Activated CD4-positive, alpha-beta memory T cell treated with anti-CD3 and anti-CD28 coated beads, Interleukin-2, amount 10 ng/mL, durations not matched to agents 7 days and 5 days (primary cell): ENCODE measurements at regions not wholly inside any gene's neighbourhood (a gene's known extent, or its start where the extent isn't known, plus 50 kb on each side); places are given as distances from the start of the nearest gene placed in this dataset.
"Not testable (repeated sequence)": the region's sequence is repeated elsewhere in the genome, so short reads cannot be mapped to it uniquely, and the experiment has no call there.

Source experiments
- CTCF ChIA-PET: fragments of 350-600 bp; sonication (Branson Sonifier 250); formaldehyde crosslinking; loops from one replicate; lab custom pipeline; 2021; ENCODE audit warnings: antibody characterized with exemption, inconsistent platforms; lab: Charles Lee
- POLR2A ChIA-PET: fragments of 350-600 bp; sonication (Branson Sonifier 250); formaldehyde crosslinking; loops from one replicate; lab custom pipeline; 2021; ENCODE audit warnings: antibody characterized with exemption; lab: Charles Lee
- DNase-seq: peaks from one replicate; pipeline ENCODE4 v3.0.0-alpha.2; 2020
- H3K27ac Mint-ChIP-seq: one replicate; pipeline ENCODE4 v1.8.0; 2021; ENCODE audit warnings: mild to moderate bottlenecking, mixed read lengths
- H3K27me3 Mint-ChIP-seq: one replicate; pipeline ENCODE4 v1.8.0; 2021; ENCODE audit warnings: mixed read lengths
- H3K36me3 Mint-ChIP-seq: one replicate; pipeline ENCODE4 v1.8.0; 2021; ENCODE audit warnings: low read depth, mixed read lengths
- H3K4me1 Mint-ChIP-seq: one replicate; pipeline ENCODE4 v1.8.0; 2021; ENCODE audit warnings: mixed read lengths
- H3K4me3 Mint-ChIP-seq: one replicate; pipeline ENCODE4 v1.8.0; 2021; ENCODE audit warnings: mild to moderate bottlenecking, mixed read lengths
- H3K9me3 Mint-ChIP-seq: one replicate; pipeline ENCODE4 v1.8.0; 2021; ENCODE audit warnings: mixed read lengths

GRCh38 chr12:90741611-90742010 is 213.4 kb downstream of the CCER1 start:
- no peaks in the 10 kb centered on the region for H3K36me3 Mint-ChIP-seq
- POLR2A ChIA-PET = no interaction called here
- H3K27me3 Mint-ChIP-seq = no peaks in the 10 kb centered on the region

GRCh38 chr12:90729736-90730135 is 225.2 kb downstream of the CCER1 start:
- Mint-ChIP-seq H3K9me3 (no peaks in the 10 kb centered on the region), H3K4me1 (no peaks in the 10 kb centered on the region), H3K36me3 (no peaks in the 10 kb centered on the region), H3K27me3 (no peaks in the 10 kb centered on the region), H3K27ac (no peak overlapping the region), H3K4me3 (no peak overlapping the region)
- CTCF ChIA-PET = no interaction called here
- no peak for DNase-seq
- POLR2A ChIA-PET = no interaction called here

More at GRCh38 chr12:90741611-90742010, 213.4 kb downstream of the CCER1 start:
- no peaks in the 10 kb centered on the region for H3K4me1 Mint-ChIP-seq
- no peaks in the 10 kb centered on the region for H3K9me3 Mint-ChIP-seq
- no peak for DNase-seq
- no peak overlapping the region for H3K4me3 Mint-ChIP-seq
- no peak overlapping the region for H3K27ac Mint-ChIP-seq
- CTCF ChIA-PET = no interaction called here

DNA sequence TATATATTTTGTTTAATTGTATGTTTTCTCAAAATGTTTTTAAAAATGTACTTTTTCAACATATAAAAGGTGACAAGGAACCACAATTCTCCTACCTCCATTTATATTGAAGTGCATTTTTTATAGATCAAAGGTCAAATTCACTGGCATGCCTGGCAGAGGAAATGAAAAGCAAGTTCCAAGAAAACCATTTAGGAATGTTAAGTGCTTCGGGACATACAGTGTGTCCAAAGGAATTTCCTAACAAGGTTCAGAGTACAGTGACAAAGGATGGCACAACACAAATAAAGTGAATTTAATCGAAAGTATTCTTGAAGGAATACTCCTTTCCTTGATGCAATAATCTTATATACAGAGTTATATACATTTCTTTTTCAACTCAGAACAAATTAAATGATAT is 242.3 kb downstream of the CCER1 start:
- Mint-ChIP-seq H3K9me3 (no peaks in the 10 kb centered on the region), H3K36me3 (no peaks in the 10 kb centered on the region), H3K27ac (no peak overlapping the region), H3K4me3 (no peak overlapping the region), H3K27me3 (no peaks in the 10 kb centered on the region), H3K4me1 (no peaks in the 10 kb centered on the region)
- DNase-seq = no peak
- CTCF ChIA-PET = interaction anchor here (1.0 kb wide), 1 partner anchor 20 kb away, joined by 3 read pairs; no protein-coding TSS in a partner anchor
- POLR2A ChIA-PET = no interaction called here

DNA sequence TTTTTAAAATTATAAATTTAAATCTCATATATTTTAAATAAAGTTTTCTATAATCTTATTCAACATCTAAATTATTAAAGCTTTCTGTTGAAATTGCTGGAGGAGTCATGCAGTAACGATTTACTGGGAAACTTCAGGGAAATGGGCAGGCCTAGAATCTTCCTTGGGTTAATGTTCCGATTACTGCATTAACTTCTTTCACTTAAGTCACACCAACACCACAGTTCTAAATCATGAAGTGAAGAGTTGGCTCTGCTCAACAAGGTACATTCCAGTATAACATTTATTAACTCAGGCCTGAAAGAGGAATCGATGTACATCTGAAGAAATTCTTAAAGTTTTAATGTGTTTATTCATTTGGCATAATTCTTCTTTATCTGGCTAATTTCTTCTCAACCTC is 244.3 kb downstream of the CCER1 start:
- H3K27ac Mint-ChIP-seq = no peak overlapping the region
- no peaks in the 10 kb centered on the region for H3K4me1 Mint-ChIP-seq
- H3K36me3 Mint-ChIP-seq = no peaks in the 10 kb centered on the region
- no peaks in the 10 kb centered on the region for H3K9me3 Mint-ChIP-seq
- no peak for DNase-seq
- H3K4me3 Mint-ChIP-seq = no peak overlapping the region
- ChIA-PET POLR2A (no interaction called here), CTCF (no interaction called here)
- H3K27me3 Mint-ChIP-seq = no peaks in the 10 kb centered on the region

DNA sequence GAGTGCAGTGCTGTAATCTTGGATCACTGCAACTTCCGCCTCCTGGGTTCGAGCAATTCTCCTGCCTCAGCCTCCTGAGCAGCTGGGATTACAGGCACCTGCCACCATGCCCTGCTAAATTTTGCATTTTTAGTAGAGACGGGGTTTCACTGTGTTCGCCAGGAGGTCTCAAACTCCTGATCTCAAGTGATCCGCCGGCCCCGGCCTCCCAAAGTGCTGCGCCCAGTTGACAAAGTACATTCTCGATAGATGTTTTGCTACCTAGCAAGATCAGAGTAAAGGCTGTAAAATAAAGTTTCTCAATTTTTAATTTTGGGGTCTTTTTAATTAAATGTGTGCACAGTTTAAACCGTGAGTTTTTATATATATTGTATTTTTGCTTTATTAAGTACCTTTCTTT is 248.9 kb downstream of the CCER1 start:
- CTCF ChIA-PET = no interaction called here
- no peak overlapping the region for H3K4me3 Mint-ChIP-seq
- H3K36me3 Mint-ChIP-seq = no peaks in the 10 kb centered on the region
- no peaks in the 10 kb centered on the region for H3K9me3 Mint-ChIP-seq
- no peak for DNase-seq
- H3K27me3 Mint-ChIP-seq = no peaks in the 10 kb centered on the region
- H3K27ac Mint-ChIP-seq = no peak overlapping the region
- POLR2A ChIA-PET = no interaction called here
- H3K4me1 Mint-ChIP-seq = no peaks in the 10 kb centered on the region

DNA sequence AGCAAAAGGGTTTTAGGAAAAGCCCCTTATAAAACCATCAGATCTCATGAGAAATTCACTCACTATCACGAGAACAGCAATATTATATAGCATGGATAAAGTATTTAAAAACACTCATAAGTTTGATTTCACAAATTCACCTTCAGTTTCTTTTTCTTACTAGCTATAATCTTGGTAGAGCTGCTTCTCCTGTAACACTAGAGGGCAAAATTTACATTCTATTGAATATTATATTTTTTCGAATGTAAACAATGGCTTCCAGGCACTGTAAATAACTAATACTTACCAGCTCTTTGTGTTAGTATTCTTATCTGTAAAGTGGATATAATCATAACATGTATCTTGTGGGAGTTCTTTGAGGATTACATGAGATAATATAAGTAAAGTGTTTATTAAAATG is 259.6 kb downstream of the CCER1 start:
- CTCF ChIA-PET = interaction anchor here (1.1 kb wide), 1 partner anchor 159 kb away, joined by 3 read pairs; no protein-coding TSS in a partner anchor
- no peaks in the 10 kb centered on the region for H3K9me3 Mint-ChIP-seq
- POLR2A ChIA-PET = no interaction called here
- no peak overlapping the region for H3K27ac Mint-ChIP-seq
- no peaks in the 10 kb centered on the region for H3K36me3 Mint-ChIP-seq
- H3K4me1 Mint-ChIP-seq = no peaks in the 10 kb centered on the region
- DNase-seq = no peak
- no peak overlapping the region for H3K4me3 Mint-ChIP-seq
- H3K27me3 Mint-ChIP-seq = no peaks in the 10 kb centered on the region

- Mint-ChIP-seq H3K27me3 (no peaks in the 10 kb centered on the region), H3K4me3 (no peak overlapping the region), H3K36me3 (no peaks in the 10 kb centered on the region), H3K9me3 (no peaks in the 10 kb centered on the region), H3K27ac (no peak overlapping the region), H3K4me1 (no peaks in the 10 kb centered on the region)
- no peak for DNase-seq
- CTCF ChIA-PET = no interaction called here
- POLR2A ChIA-PET = no interaction called here
These were observed 264.9 kb downstream of the CCER1 start for GRCh38 chr12:90690120-90690519.

- CTCF ChIA-PET, H3K4me1 Mint-ChIP-seq, H3K27ac Mint-ChIP-seq, H3K9me3 Mint-ChIP-seq, H3K4me3 Mint-ChIP-seq, DNase-seq, POLR2A ChIA-PET, H3K36me3 Mint-ChIP-seq, H3K27me3 Mint-ChIP-seq: not testable (repeated sequence)
These were observed 267.3 kb downstream of the CCER1 start for GRCh38 chr12:90687682-90688081.

DNA sequence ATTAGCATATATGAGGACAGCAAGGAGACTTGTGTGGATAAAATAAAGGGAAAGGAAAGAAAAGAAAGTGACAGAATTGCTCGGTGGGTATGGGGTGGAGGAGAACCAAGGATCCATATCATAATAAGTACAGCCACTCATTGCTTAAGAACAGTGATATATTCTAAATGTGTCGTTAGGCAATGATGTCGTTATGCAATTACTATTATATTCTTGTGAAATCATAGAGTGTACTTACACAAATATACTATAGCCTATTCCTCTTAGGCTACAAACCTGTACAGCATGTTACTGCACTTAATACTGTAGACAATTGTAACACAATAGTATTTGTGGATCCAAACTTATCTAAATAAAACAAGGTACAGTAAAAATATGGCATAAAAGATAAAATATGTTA is 271.1 kb downstream of the CCER1 start:
- DNase-seq = no peak
- H3K9me3 Mint-ChIP-seq = no peaks in the 10 kb centered on the region
- ChIA-PET POLR2A (no interaction called here), CTCF (no interaction called here)
- H3K27ac Mint-ChIP-seq = no peak overlapping the region
- no peaks in the 10 kb centered on the region for H3K4me1 Mint-ChIP-seq
- no peaks in the 10 kb centered on the region for H3K27me3 Mint-ChIP-seq
- no peak overlapping the region for H3K4me3 Mint-ChIP-seq
- no peaks in the 10 kb centered on the region for H3K36me3 Mint-ChIP-seq

- POLR2A ChIA-PET = no interaction called here
- H3K4me1 Mint-ChIP-seq = no peaks in the 10 kb centered on the region
- no peaks in the 10 kb centered on the region for H3K27me3 Mint-ChIP-seq
- no peaks in the 10 kb centered on the region for H3K36me3 Mint-ChIP-seq
- no peak for DNase-seq
- no peaks in the 10 kb centered on the region for H3K9me3 Mint-ChIP-seq
- H3K4me3 Mint-ChIP-seq = no peak overlapping the region
- CTCF ChIA-PET = no interaction called here
- H3K27ac Mint-ChIP-seq = no peak overlapping the region
These were observed 272.6 kb downstream of the CCER1 start for GRCh38 chr12:90682398-90682797.

DNA sequence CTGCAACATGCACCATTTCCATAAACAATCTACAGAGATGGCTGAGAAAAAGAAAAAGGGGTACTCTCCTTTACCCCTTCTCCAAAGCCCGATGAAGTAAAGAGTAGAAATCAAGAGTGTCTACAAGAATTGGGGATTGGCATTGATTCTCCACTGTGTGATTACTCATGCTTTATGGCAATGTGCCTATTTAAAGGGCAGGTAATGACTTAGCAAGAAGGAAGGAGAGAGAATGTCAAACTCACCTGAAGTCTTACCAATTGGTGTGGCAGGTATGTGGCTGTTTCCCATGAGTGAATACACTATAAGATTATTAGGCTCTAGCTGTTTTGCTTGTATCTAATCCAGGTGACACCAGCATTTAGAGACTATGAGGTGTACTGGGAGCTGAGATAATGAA is 275.3 kb downstream of the CCER1 start:
- no peak for DNase-seq
- ChIA-PET CTCF (no interaction called here), POLR2A (no interaction called here)
- no peaks in the 10 kb centered on the region for H3K27me3 Mint-ChIP-seq
- H3K9me3 Mint-ChIP-seq = no peaks in the 10 kb centered on the region
- no peaks in the 10 kb centered on the region for H3K36me3 Mint-ChIP-seq
- H3K27ac Mint-ChIP-seq = no peak overlapping the region
- H3K4me3 Mint-ChIP-seq = no peak overlapping the region
- H3K4me1 Mint-ChIP-seq = no peaks in the 10 kb centered on the region

GRCh38 chr12:90677552-90677951 is 277.4 kb downstream of the CCER1 start:
- ChIA-PET POLR2A (no interaction called here), CTCF (no interaction called here)
- Mint-ChIP-seq H3K27ac (no peak overlapping the region), H3K27me3 (no peaks in the 10 kb centered on the region), H3K4me1 (no peaks in the 10 kb centered on the region), H3K9me3 (no peaks in the 10 kb centered on the region), H3K4me3 (no peak overlapping the region), H3K36me3 (no peaks in the 10 kb centered on the region)
- DNase-seq = no peak

- ChIA-PET CTCF (no interaction called here), POLR2A (no interaction called here)
- H3K27ac Mint-ChIP-seq = no peak overlapping the region
- H3K4me3 Mint-ChIP-seq = no peak overlapping the region
- H3K4me1 Mint-ChIP-seq = no peaks in the 10 kb centered on the region
- no peaks in the 10 kb centered on the region for H3K9me3 Mint-ChIP-seq
- H3K36me3 Mint-ChIP-seq = no peaks in the 10 kb centered on the region
- no peaks in the 10 kb centered on the region for H3K27me3 Mint-ChIP-seq
- no peak for DNase-seq
These were observed 277.9 kb downstream of the CCER1 start for GRCh38 chr12:90677055-90677454.

DNA sequence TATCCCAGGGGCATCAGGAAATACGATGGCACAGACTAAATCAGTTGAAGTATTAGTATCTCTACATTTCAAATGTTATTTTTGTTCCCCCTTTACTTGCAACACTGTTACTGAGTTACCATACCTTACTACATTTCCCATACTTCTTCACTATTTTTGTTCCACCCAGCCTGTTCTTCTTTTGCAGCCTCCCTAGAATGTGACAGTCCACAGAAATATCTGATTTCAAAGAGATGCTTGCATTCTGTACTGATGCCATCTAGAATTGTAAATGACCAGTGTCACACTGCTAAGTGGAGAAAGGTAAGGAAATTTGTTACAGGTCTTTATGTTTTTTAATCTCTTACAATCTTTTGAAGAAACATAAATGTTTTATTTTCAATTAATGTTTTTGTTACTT is 279.9 kb downstream of the CCER1 start:
- ChIA-PET CTCF (no interaction called here), POLR2A (no interaction called here)
- Mint-ChIP-seq H3K27me3 (no peaks in the 10 kb centered on the region), H3K36me3 (no peaks in the 10 kb centered on the region), H3K9me3 (no peaks in the 10 kb centered on the region), H3K27ac (no peak overlapping the region), H3K4me3 (no peak overlapping the region), H3K4me1 (no peaks in the 10 kb centered on the region)
- no peak for DNase-seq

GRCh38 chr12:90672081-90672480 is 282.9 kb downstream of the CCER1 start:
- no peaks in the 10 kb centered on the region for H3K36me3 Mint-ChIP-seq
- no peak for DNase-seq
- no peak overlapping the region for H3K27ac Mint-ChIP-seq
- CTCF ChIA-PET = no interaction called here
- H3K27me3 Mint-ChIP-seq = no peaks in the 10 kb centered on the region
- no peaks in the 10 kb centered on the region for H3K4me1 Mint-ChIP-seq
- POLR2A ChIA-PET = no interaction called here
- H3K9me3 Mint-ChIP-seq = no peaks in the 10 kb centered on the region
- H3K4me3 Mint-ChIP-seq = no peak overlapping the region
